DND-41 (cell line): ENCODE measurements at regions not wholly inside any gene's neighbourhood (a gene's known extent, or its start where the extent isn't known, plus 50 kb on each side); places are given as distances from the start of the nearest gene placed in this dataset.

Experiments
- ATAC-seq: fragments of 200-7000 bp; cut with Tn5 transposase; 3 replicates; pipeline ENCODE4 v1.9.1; 2021; ENCODE audit warnings: low read depth; ENCODE audit not compliant: insufficient read depth
- DNase-seq: peaks from one replicate; pipeline ENCODE4 v3.0.0-alpha.2; 2020
- H2AFZ ChIP-seq: 2 replicates; pipeline ENCODE4 v1.6.0; 2012; ENCODE audit warnings: low read depth, low read length
- H3K27ac ChIP-seq: 2 replicates; pipeline ENCODE4 v1.5.1; 2012; ENCODE audit warnings: low read length, inconsistent platforms
- H3K27me3 ChIP-seq: fragments of 200-600 bp; sonication (generic); 2 replicates; pipeline ENCODE4 v1.6.0; 2012; ENCODE audit warnings: low read length, mild to moderate bottlenecking, inconsistent platforms; ENCODE audit not compliant: insufficient read depth, poor library complexity
- H3K36me3 ChIP-seq: 2 replicates; pipeline ENCODE4 v1.5.1; 2012; ENCODE audit warnings: low read length, inconsistent platforms; ENCODE audit not compliant: insufficient read depth
- H3K4me1 ChIP-seq: 2 replicates; pipeline ENCODE4 v1.5.1; 2012; ENCODE audit warnings: mild to moderate bottlenecking, low read length; ENCODE audit not compliant: insufficient read depth
- H3K4me2 ChIP-seq: 2 replicates; pipeline ENCODE4 v1.6.0; 2012; ENCODE audit warnings: mild to moderate bottlenecking, moderate library complexity, low read length, inconsistent platforms; ENCODE audit not compliant: insufficient read depth
- H3K4me3 ChIP-seq, 2 experiments: fragments of 200-600 bp in 1 of 2; shearing (Covaris generic) in 1 of 2; 2 replicates each; pipeline ENCODE4 v1.5.1; 2012 to 2016; ENCODE audit warnings: inconsistent platforms in 2 of 2, low read length in 2 of 2, mild to moderate bottlenecking in 2 of 2, low read depth in 1 of 2, moderate library complexity in 1 of 2
- H3K79me2 ChIP-seq: 2 replicates; pipeline ENCODE4 v1.6.0; 2012; ENCODE audit warnings: low read length, inconsistent platforms; ENCODE audit not compliant: insufficient read depth
- H3K9ac ChIP-seq: 2 replicates; pipeline ENCODE4 v1.6.0; 2012; ENCODE audit warnings: low read depth, mild to moderate bottlenecking, inconsistent platforms, low read length, moderate library complexity
- H3K9me3 ChIP-seq: 2 replicates; pipeline ENCODE4 v1.5.1; 2012; ENCODE audit warnings: low read length, moderate library complexity, mild to moderate bottlenecking, inconsistent platforms; ENCODE audit not compliant: insufficient read depth, severe bottlenecking
- H4K20me1 ChIP-seq: 2 replicates; pipeline ENCODE4 v1.6.0; 2012; ENCODE audit warnings: low read length; ENCODE audit not compliant: insufficient read depth
- EZH2 ChIP-seq: IDR thresholded peaks from 3 replicates; pipeline ENCODE4 v1.6.1; 2012; ENCODE audit warnings: borderline replicate concordance, low read depth, mild to moderate bottlenecking, moderate library complexity, low read length, inconsistent platforms; ENCODE audit not compliant: severe bottlenecking
- TF ChIP-seq, protein P1 (sequence below): IDR thresholded peaks from 2 replicates; pipeline ENCODE4 v1.5.1; 2012; ENCODE audit warnings: borderline replicate concordance, low read length, moderate library complexity, mild to moderate bottlenecking; ENCODE audit not compliant: poor library complexity, severe bottlenecking; ENCODE audit errors: extremely low read depth

DNA sequence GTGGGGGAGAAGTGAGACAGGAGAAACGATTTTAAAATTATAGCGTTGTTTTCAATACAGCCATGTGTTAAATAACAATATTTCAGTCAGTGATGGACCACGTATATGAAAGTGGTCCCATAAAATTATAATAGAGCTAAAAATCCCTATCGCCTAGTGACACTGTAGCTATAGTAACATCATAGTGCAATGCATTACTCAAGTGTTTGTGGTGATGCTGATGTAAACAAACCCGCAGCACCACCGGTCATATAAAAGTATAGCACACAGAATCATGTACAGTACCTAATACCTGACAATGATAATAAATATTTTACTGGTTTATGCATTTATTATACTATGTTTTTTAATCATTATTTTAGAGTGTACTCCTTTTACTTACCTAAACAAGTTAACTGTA is 407.4 kb upstream of the SEMA6A start:
- no peak overlapping the region for H3K9ac ChIP-seq
- H3K9me3 ChIP-seq: no peaks in the 10 kb centered on the region
- no peak overlapping the region for H3K4me3 ChIP-seq
- no peak for ATAC-seq
- H3K36me3 ChIP-seq: no peaks in the 10 kb centered on the region
- H2AFZ ChIP-seq: no peak overlapping the region
- H3K4me1 ChIP-seq: no peaks in the 10 kb centered on the region
- no peaks in the 10 kb centered on the region for H3K27me3 ChIP-seq
- no peak overlapping the region for H3K27ac ChIP-seq
- no peaks in the 10 kb centered on the region for H4K20me1 ChIP-seq
- no peak overlapping the region for H3K4me2 ChIP-seq
- TF ChIP-seq, protein P1, sequence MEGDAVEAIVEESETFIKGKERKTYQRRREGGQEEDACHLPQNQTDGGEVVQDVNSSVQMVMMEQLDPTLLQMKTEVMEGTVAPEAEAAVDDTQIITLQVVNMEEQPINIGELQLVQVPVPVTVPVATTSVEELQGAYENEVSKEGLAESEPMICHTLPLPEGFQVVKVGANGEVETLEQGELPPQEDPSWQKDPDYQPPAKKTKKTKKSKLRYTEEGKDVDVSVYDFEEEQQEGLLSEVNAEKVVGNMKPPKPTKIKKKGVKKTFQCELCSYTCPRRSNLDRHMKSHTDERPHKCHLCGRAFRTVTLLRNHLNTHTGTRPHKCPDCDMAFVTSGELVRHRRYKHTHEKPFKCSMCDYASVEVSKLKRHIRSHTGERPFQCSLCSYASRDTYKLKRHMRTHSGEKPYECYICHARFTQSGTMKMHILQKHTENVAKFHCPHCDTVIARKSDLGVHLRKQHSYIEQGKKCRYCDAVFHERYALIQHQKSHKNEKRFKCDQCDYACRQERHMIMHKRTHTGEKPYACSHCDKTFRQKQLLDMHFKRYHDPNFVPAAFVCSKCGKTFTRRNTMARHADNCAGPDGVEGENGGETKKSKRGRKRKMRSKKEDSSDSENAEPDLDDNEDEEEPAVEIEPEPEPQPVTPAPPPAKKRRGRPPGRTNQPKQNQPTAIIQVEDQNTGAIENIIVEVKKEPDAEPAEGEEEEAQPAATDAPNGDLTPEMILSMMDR: no peak
- TF ChIP-seq EZH2: no peak
- no peaks in the 10 kb centered on the region for H3K79me2 ChIP-seq
- no peak for DNase-seq

DNA sequence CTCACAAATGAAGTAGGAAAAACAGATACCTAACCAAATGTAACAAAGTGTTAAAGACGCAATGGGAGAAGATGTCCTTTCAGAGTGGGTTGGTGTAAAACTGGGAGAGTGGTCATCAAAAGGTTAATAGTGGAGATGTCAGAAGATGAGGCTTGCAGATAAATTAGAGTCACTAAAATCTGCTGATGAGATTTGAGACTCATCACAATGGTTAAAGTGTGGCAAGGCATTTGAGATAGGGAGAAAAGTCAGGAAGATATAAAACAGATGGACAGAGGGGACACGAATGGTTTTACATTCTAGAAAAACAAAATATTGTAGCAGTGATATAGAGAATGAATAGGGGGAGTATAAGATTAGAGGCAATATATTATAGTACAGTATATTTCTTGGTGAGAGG is 406.0 kb upstream of the SEMA6A start:
- Histone ChIP-seq H3K27ac (no peak overlapping the region), H4K20me1 (no peaks in the 10 kb centered on the region), H3K9me3 (no peaks in the 10 kb centered on the region), H2AFZ (no peak overlapping the region), H3K4me1 (no peaks in the 10 kb centered on the region), H3K4me3 (no peak overlapping the region), H3K9ac (no peak overlapping the region), H3K79me2 (no peaks in the 10 kb centered on the region), H3K36me3 (no peaks in the 10 kb centered on the region), H3K27me3 (no peaks in the 10 kb centered on the region), H3K4me2 (no peak overlapping the region)
- no peak for TF ChIP-seq EZH2
- TF ChIP-seq, protein P1: no peak
- no peak for DNase-seq
- ATAC-seq: no peak

DNA sequence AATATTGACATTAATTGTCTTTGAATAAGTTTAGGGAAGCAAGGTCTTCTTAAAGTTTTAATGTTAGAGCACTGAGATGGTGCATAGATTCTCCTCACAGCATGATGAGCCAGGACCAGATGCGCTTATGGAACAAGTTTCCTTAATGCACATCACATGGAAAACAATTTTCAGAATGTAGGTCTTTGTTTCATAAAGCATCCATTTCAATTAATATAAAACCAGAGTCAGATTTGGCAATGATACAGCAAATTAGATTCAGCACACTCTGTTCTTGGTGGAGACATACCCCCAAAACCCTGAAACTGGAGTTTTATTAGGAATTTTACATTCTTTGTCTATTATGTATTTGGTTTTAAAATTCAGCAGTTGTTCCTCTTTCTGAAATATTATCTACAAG is 402.1 kb upstream of the SEMA6A start:
- Histone ChIP-seq H3K79me2 (no peaks in the 10 kb centered on the region), H3K27ac (no peak overlapping the region), H3K9ac (no peak overlapping the region), H4K20me1 (no peaks in the 10 kb centered on the region), H3K4me1 (no peaks in the 10 kb centered on the region), H3K4me2 (no peak overlapping the region), H3K36me3 (no peaks in the 10 kb centered on the region), H3K27me3 (no peaks in the 10 kb centered on the region), H3K4me3 (no peak overlapping the region), H2AFZ (no peak overlapping the region), H3K9me3 (no peaks in the 10 kb centered on the region)
- DNase-seq (no peak), ATAC-seq (no peak)
- no peak for TF ChIP-seq EZH2
- TF ChIP-seq, protein P1: no peak

DNA sequence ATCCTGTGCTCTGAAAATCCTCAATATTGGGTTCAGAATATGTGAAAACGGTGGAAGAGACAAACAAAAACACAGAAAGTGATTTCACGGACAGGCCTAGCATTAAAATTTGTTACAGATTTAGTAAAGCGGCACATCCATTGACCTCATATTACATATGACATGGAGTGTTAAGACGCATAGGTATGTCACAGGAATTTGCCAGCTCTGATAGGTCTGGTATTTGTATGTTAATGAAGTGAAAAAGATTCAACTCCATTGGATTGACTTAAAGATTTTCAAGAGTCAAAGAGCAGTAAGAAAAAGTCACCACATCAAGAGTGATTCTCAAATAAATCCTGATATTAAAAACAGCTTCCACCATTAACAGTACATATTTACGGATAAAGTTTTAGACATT is 396.5 kb upstream of the SEMA6A start:
- DNase-seq: no peak
- Histone ChIP-seq H2AFZ (no peak overlapping the region), H3K27me3 (no peaks in the 10 kb centered on the region), H3K4me3 (no peak overlapping the region), H3K4me1 (no peaks in the 10 kb centered on the region), H3K4me2 (no peak overlapping the region), H3K36me3 (no peaks in the 10 kb centered on the region), H3K27ac (no peak overlapping the region), H3K9me3 (no peaks in the 10 kb centered on the region), H4K20me1 (no peaks in the 10 kb centered on the region), H3K79me2 (no peaks in the 10 kb centered on the region), H3K9ac (no peak overlapping the region)
- no peak for TF ChIP-seq EZH2
- TF ChIP-seq, protein P1: no peak
- no peak for ATAC-seq
